Smooth muscle cell (in vitro differentiated cells): ENCODE measurements at regions not wholly inside any gene's neighbourhood (a gene's known extent, or its start where the extent isn't known, plus 50 kb on each side); places are given as distances from the start of the nearest gene placed in this dataset.

Experiments used
- DNase-seq: peaks from one replicate; lab custom pipeline; 2025; ENCODE audit not compliant: unreplicated experiment; lab: John Stamatoyannopoulos, UW
- H2AFZ ChIP-seq: fragments of 200-600 bp; sonication (generic); 2 replicates; pipeline ENCODE4 v1.6.0; 2016; ENCODE audit warnings: antibody characterized with exemption, low read depth, mild to moderate bottlenecking
- H3F3A ChIP-seq: fragments of 200-600 bp; sonication (generic); 2 replicates; pipeline ENCODE4 v1.6.0; 2017; ENCODE audit warnings: antibody characterized with exemption, low read depth
- H3K27ac ChIP-seq: fragments of 200-600 bp; sonication (generic); 2 replicates; pipeline ENCODE4 v1.5.1; 2016; ENCODE audit warnings: low read depth, mild to moderate bottlenecking
- H3K27me3 ChIP-seq: fragments of 200-600 bp; sonication (generic); 2 replicates; pipeline ENCODE4 v1.6.1; 2016; ENCODE audit warnings: low read depth, mild to moderate bottlenecking
- H3K36me3 ChIP-seq: fragments of 200-600 bp; sonication (generic); 2 replicates; pipeline ENCODE4 v1.5.1; 2016; ENCODE audit warnings: low read depth
- H3K4me1 ChIP-seq: fragments of 200-600 bp; sonication (generic); 2 replicates; pipeline ENCODE4 v1.5.1; 2016; ENCODE audit warnings: low read depth
- H3K4me2 ChIP-seq: fragments of 200-600 bp; sonication (generic); 2 replicates; pipeline ENCODE4 v1.6.0; 2016; ENCODE audit warnings: mild to moderate bottlenecking
- H3K4me3 ChIP-seq: fragments of 200-600 bp; sonication (generic); 2 replicates; pipeline ENCODE4 v1.5.1; 2016; ENCODE audit warnings: mild to moderate bottlenecking
- H3K79me2 ChIP-seq: fragments of 200-600 bp; sonication (generic); 2 replicates; pipeline ENCODE4 v1.6.0; 2016; ENCODE audit warnings: low read depth, mild to moderate bottlenecking
- H3K9ac ChIP-seq: fragments of 200-600 bp; sonication (generic); 2 replicates; pipeline ENCODE4 v1.6.0; 2016; ENCODE audit warnings: low read depth
- H3K9me3 ChIP-seq: fragments of 200-600 bp; sonication (generic); replicated peaks from 2 replicates; pipeline ENCODE4 v1.5.1; 2016; ENCODE audit warnings: low read depth
- H4K20me1 ChIP-seq: fragments of 200-600 bp; sonication (generic); 2 replicates; pipeline ENCODE4 v1.6.0; 2016; ENCODE audit warnings: low read depth
- CTCF ChIP-seq: fragments of 200-600 bp; sonication (generic); IDR thresholded peaks from 2 replicates; pipeline ENCODE4 v1.5.1; 2017; ENCODE audit warnings: borderline replicate concordance, mild to moderate bottlenecking, antibody characterized with exemption; ENCODE audit not compliant: insufficient read depth, poor library complexity, severe bottlenecking
- WGBS: methylation state at CpG from one replicate; pipeline ENCODE4 v1.1.7; 2016; ENCODE audit warnings: low lambda C conversion rate; 5-methylcytosine and 5-hydroxymethylcytosine counted together

- 96% methylated on average over 2 of the region's 2 CpGs for WGBS
- H3K27ac ChIP-seq = no peak overlapping the region
- DNase-seq = no peak
Observed at GRCh38 chr2:111626037-111626864, 257.7 kb downstream of the ANAPC1 start.

GRCh38 chr2:111626865-111627163 lies 257.2 kb downstream of the ANAPC1 start:
- Histone ChIP-seq H3K4me1 (no peaks in the 10 kb centered on the region), H3K27ac (no peak overlapping the region), H3F3A (peaks cover 3% of the 10 kb centered on the region), H3K79me2 (no peaks in the 10 kb centered on the region), H3K4me2 (no peak overlapping the region), H3K9ac (no peak overlapping the region), H2AFZ (no peak overlapping the region), H3K36me3 (no peaks in the 10 kb centered on the region), H3K4me3 (no peak overlapping the region), H3K27me3 (no peaks in the 10 kb centered on the region), H3K9me3 (peaks cover 5% of the 10 kb centered on the region), H4K20me1 (no peaks in the 10 kb centered on the region)
- TF ChIP-seq CTCF = no peak
- DNase-seq = no peak

More at GRCh38 chr2:111626037-111626864, 257.7 kb downstream of the ANAPC1 start:
- no peaks in the 10 kb centered on the region for H4K20me1 ChIP-seq
- H3K9me3 ChIP-seq = peaks cover 5% of the 10 kb centered on the region
- H2AFZ ChIP-seq = no peak overlapping the region
- H3K79me2 ChIP-seq = no peaks in the 10 kb centered on the region
- H3K27me3 ChIP-seq = no peaks in the 10 kb centered on the region
- H3K4me3 ChIP-seq = no peak overlapping the region
- H3K4me2 ChIP-seq = no peak overlapping the region
- peaks cover 3% of the 10 kb centered on the region for H3F3A ChIP-seq
- no peak for TF ChIP-seq CTCF
- no peak overlapping the region for H3K9ac ChIP-seq
- no peaks in the 10 kb centered on the region for H3K36me3 ChIP-seq
- no peaks in the 10 kb centered on the region for H3K4me1 ChIP-seq

- H4K20me1 ChIP-seq = no peaks in the 10 kb centered on the region
- H3K27me3 ChIP-seq = no peaks in the 10 kb centered on the region
- H3K36me3 ChIP-seq = no peaks in the 10 kb centered on the region
- H3F3A ChIP-seq = peaks cover 3% of the 10 kb centered on the region
- no peak overlapping the region for H3K9ac ChIP-seq
- no peak for DNase-seq
- H2AFZ ChIP-seq = no peak overlapping the region
- no peak overlapping the region for H3K4me3 ChIP-seq
- WGBS = 93% methylated on average over 5 of the region's 5 CpGs
- no peak overlapping the region for H3K4me2 ChIP-seq
- no peak for TF ChIP-seq CTCF
- H3K79me2 ChIP-seq = no peaks in the 10 kb centered on the region
- H3K4me1 ChIP-seq = no peaks in the 10 kb centered on the region
- H3K9me3 ChIP-seq = peaks cover 5% of the 10 kb centered on the region
- no peak overlapping the region for H3K27ac ChIP-seq
Observed at GRCh38 chr2:111627256-111627655, 256.7 kb downstream of the ANAPC1 start.

- Histone ChIP-seq H4K20me1 (no peaks in the 10 kb centered on the region), H3K79me2 (no peaks in the 10 kb centered on the region), H3K27ac (no peak overlapping the region), H2AFZ (no peak overlapping the region), H3K27me3 (no peaks in the 10 kb centered on the region), H3F3A (peaks cover 3% of the 10 kb centered on the region), H3K4me3 (no peak overlapping the region), H3K9me3 (peaks cover 5% of the 10 kb centered on the region), H3K36me3 (no peaks in the 10 kb centered on the region), H3K4me2 (no peak overlapping the region), H3K9ac (no peak overlapping the region), H3K4me1 (no peaks in the 10 kb centered on the region)
- TF ChIP-seq CTCF = no peak
- DNase-seq = no peak
- 86% methylated on average over 1 of the region's 1 CpG for WGBS
Observed at GRCh38 chr2:111628221-111628620, 255.8 kb downstream of the ANAPC1 start.
